Neural progenitor cell (in vitro differentiated cells): ENCODE measurements at regions not wholly inside any gene's neighbourhood (a gene's known extent, or its start where the extent isn't known, plus 50 kb on each side); places are given as distances from the start of the nearest gene placed in this dataset.

Experiments
- EZH2 ChIP-seq: fragments of 200-600 bp; sonication (generic); IDR thresholded peaks from 2 replicates; pipeline ENCODE4 v1.6.1; 2017; ENCODE audit warnings: antibody characterized with exemption, mild to moderate bottlenecking, moderate library complexity
- EZH2phosphoT487 ChIP-seq: fragments of 200-600 bp; sonication (generic); IDR thresholded peaks from 2 replicates; pipeline ENCODE4 v1.6.1; 2017; ENCODE audit warnings: antibody characterized with exemption
- TF ChIP-seq, protein P1 (sequence below): fragments of 200-600 bp; sonication (generic); IDR thresholded peaks from 2 replicates; pipeline ENCODE4 v1.5.1; 2017; ENCODE audit warnings: antibody characterized with exemption, mild to moderate bottlenecking

GRCh38 chr6:40909811-40910210 is 129.2 kb downstream of the UNC5CL start:
- TF ChIP-seq EZH2 = no peak
- TF ChIP-seq, protein P1, sequence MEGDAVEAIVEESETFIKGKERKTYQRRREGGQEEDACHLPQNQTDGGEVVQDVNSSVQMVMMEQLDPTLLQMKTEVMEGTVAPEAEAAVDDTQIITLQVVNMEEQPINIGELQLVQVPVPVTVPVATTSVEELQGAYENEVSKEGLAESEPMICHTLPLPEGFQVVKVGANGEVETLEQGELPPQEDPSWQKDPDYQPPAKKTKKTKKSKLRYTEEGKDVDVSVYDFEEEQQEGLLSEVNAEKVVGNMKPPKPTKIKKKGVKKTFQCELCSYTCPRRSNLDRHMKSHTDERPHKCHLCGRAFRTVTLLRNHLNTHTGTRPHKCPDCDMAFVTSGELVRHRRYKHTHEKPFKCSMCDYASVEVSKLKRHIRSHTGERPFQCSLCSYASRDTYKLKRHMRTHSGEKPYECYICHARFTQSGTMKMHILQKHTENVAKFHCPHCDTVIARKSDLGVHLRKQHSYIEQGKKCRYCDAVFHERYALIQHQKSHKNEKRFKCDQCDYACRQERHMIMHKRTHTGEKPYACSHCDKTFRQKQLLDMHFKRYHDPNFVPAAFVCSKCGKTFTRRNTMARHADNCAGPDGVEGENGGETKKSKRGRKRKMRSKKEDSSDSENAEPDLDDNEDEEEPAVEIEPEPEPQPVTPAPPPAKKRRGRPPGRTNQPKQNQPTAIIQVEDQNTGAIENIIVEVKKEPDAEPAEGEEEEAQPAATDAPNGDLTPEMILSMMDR = no peak
- no peak for TF ChIP-seq EZH2phosphoT487
